Vagina (tissue), 2 donors: ENCODE measurements at regions not wholly inside any gene's neighbourhood (a gene's known extent, or its start where the extent isn't known, plus 50 kb on each side); places are given as distances from the start of the nearest gene placed in this dataset.
"Not testable (repeated sequence)": the region's sequence is repeated elsewhere in the genome, so short reads cannot be mapped to it uniquely, and the experiment has no call there.

Source experiments
- DNase-seq, 2 donors: peaks; one replicate each; pipeline ENCODE4 v3.0.0-alpha.2; 2017; ENCODE audit errors: extremely low spot score in 2 of 2
- H3K27ac ChIP-seq: fragments of 200-600 bp; sonication (generic); one replicate; pipeline ENCODE4 v1.5.1; 2019
- H3K27me3 ChIP-seq: fragments of 200-600 bp; sonication (generic); one replicate; pipeline ENCODE4 v1.5.1; 2019
- H3K36me3 ChIP-seq, 2 donors: fragments of 200-600 bp; sonication (generic); one replicate each; pipeline ENCODE4 v1.5.1; 2017 to 2019
- H3K4me1 ChIP-seq: fragments of 200-600 bp; sonication (generic); one replicate; pipeline ENCODE4 v1.5.1; 2019
- H3K4me3 ChIP-seq, 2 donors: fragments of 200-600 bp; sonication (generic); 1 replicate in 1 of 2; 2 replicates in 1 of 2; pipeline ENCODE4 v1.5.1; 2016 to 2019
- H3K9me3 ChIP-seq: fragments of 200-600 bp; sonication (generic); one replicate; pipeline ENCODE4 v1.5.1; 2019
- CTCF ChIP-seq, 3 experiments: fragments of 450-650 bp in 2 of 3; fragments of 200-600 bp in 1 of 3; sonication (generic) in 1 of 3; IDR thresholded peaks; one replicate each; pipeline ENCODE4 v1.5.1; 2017 to 2019; ENCODE audit warnings: antibody characterized with exemption in 3 of 3, mild to moderate bottlenecking in 2 of 3, moderate library complexity in 2 of 3
- POLR2A ChIP-seq, 2 donors: fragments of 450-650 bp; IDR thresholded peaks; one replicate each; pipeline ENCODE4 v1.6.1; 2017; ENCODE audit warnings: antibody characterized with exemption in 2 of 2, mild to moderate bottlenecking in 2 of 2, moderate library complexity in 2 of 2
- POLR2AphosphoS5 ChIP-seq, 2 donors: sonication (generic); formaldehyde crosslinking; IDR thresholded peaks; one replicate each; pipeline ENCODE4 v1.9.0; 2017; ENCODE audit warnings: antibody characterized with exemption in 2 of 2, mild to moderate bottlenecking in 2 of 2, low read depth in 1 of 2; ENCODE audit not compliant: insufficient read depth in 1 of 2
- intact Hi-C: fragments of 100-400 bp; cut with DNase I; formaldehyde crosslinking; loops from one replicate; pipeline ENCODE4 v1.15.1; 2023

DNA sequence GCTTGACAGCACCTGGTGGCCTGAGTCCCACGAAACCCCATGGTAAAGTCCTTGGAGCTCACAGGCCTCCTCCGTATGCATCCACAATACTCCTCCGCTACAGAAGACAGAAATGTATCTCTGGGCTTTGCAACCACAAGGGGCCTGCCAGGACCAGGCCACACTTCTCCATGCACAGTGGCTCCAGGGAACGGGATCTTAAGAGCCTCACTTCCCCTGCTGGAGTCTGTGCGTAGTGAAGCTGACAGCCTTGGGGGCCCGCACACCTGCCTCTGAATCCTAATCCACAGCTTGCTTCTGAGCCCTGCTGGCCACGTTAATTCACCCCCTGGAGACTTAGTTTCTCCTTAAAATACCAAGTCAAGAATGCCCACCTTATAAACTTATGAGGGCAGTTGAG lies 125.7 kb downstream of the COPRS start:
- no peak for DNase-seq
- Histone ChIP-seq H3K9me3 (no peaks in the 10 kb centered on the region), H3K27me3 (no peaks in the 10 kb centered on the region), H3K27ac (no peak overlapping the region), H3K36me3 (no peaks in the 10 kb centered on the region), H3K4me1 (peaks cover 1% of the 10 kb centered on the region), H3K4me3 (no peak overlapping the region)
- intact Hi-C loops, result no loop called here
- no peak for TF ChIP-seq CTCF (IDR thresholded peaks at IDR 0.05)
- no peak for TF ChIP-seq POLR2AphosphoS5 (IDR thresholded peaks at IDR 0.05; ENCODE audit: insufficient read depth in 1 of 2, low read depth in 1 of 2)
- TF ChIP-seq POLR2A (IDR thresholded peaks at IDR 0.05), result no peak

GRCh38 chr17:31731585-31732154 lies 127.4 kb downstream of the COPRS start:
- H3K36me3 ChIP-seq, H3K9me3 ChIP-seq, H3K4me3 ChIP-seq, H3K4me1 ChIP-seq, H3K27ac ChIP-seq, H3K27me3 ChIP-seq, DNase-seq, intact Hi-C loops: not testable (repeated sequence)

GRCh38 chr17:31731118-31731517 lies 127.9 kb downstream of the COPRS start:
- intact Hi-C loops, result no loop called here
- Histone ChIP-seq H3K4me1 (no peaks in the 10 kb centered on the region), H3K4me3 (no peak overlapping the region), H3K9me3 (no peaks in the 10 kb centered on the region), H3K36me3 (no peaks in the 10 kb centered on the region), H3K27me3 (no peaks in the 10 kb centered on the region), H3K27ac (no peak overlapping the region)
- no peak for DNase-seq
- TF ChIP-seq POLR2A (IDR thresholded peaks at IDR 0.05) (no peak), CTCF (IDR thresholded peaks at IDR 0.05) (no peak), POLR2AphosphoS5 (IDR thresholded peaks at IDR 0.05; ENCODE audit: insufficient read depth in 1 of 2, low read depth in 1 of 2) (no peak)

GRCh38 chr17:31726980-31727427 lies 132.0 kb downstream of the COPRS start:
- Histone ChIP-seq H3K36me3 (no peaks in the 10 kb centered on the region), H3K4me1 (peaks cover 10% of the 10 kb centered on the region), H3K27me3 (no peaks in the 10 kb centered on the region), H3K9me3 (no peaks in the 10 kb centered on the region), H3K27ac (no peak overlapping the region), H3K4me3 (no peak overlapping the region)
- intact Hi-C loops, result no loop called here
- no peak for DNase-seq
- TF ChIP-seq POLR2AphosphoS5 (IDR thresholded peaks at IDR 0.05; ENCODE audit: insufficient read depth in 1 of 2, low read depth in 1 of 2) (no peak), POLR2A (IDR thresholded peaks at IDR 0.05) (no peak), CTCF (IDR thresholded peaks at IDR 0.05) (no peak)

DNA sequence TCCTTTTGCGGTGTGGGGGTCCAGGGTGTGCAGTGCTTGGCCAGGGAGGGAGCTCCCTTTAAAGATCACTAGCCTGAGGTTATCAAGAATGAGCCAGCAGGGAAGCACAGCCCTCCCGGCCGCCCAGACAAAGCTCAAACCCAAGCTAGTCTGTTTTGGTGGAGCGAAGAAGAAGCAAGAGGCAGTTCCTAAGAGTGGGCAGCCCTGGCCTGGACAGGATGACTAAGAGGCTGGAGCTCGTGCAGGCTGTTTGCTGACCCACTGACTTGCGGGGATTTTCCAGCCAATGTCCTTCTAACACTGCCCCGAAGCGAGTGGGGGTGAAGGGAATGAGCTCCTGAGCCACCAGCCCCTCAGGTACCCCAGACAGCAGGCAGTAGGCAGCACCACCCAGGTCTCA lies 134.4 kb downstream of the COPRS start:
- Histone ChIP-seq H3K36me3 (no peaks in the 10 kb centered on the region), H3K4me1 (peaks cover 15% of the 10 kb centered on the region), H3K9me3 (no peaks in the 10 kb centered on the region), H3K27ac (no peak overlapping the region), H3K4me3 (no peak overlapping the region), H3K27me3 (no peaks in the 10 kb centered on the region)
- intact Hi-C loops, result no loop called here
- DNase-seq, result no peak
- TF ChIP-seq POLR2AphosphoS5 (IDR thresholded peaks at IDR 0.05; ENCODE audit: insufficient read depth in 1 of 2, low read depth in 1 of 2) (no peak), POLR2A (IDR thresholded peaks at IDR 0.05) (no peak), CTCF (IDR thresholded peaks at IDR 0.05) (no peak)
